HCT116 (cell line): ENCODE measurements at regions not wholly inside any gene's neighbourhood (a gene's known extent, or its start where the extent isn't known, plus 50 kb on each side); places are given as distances from the start of the nearest gene placed in this dataset.

Source experiments
- ATAC-seq: fragments of 200-7000 bp; cut with Tn5 transposase; 2 replicates; pipeline ENCODE4 v1.9.1; 2020; ENCODE audit warnings: mild to moderate bottlenecking, moderate library complexity
- BruUV-seq: library from RNA; stranded (reverse); fragments of 400-500 nt; replicated peaks from 2 replicates; lab custom pipeline; 2021; lab: Mats Ljungman, UMichigan
- CTCF ChIA-PET: fragments of 300-600 bp; sonication (Branson Sonifier 250); formaldehyde crosslinking; loops from one replicate; lab custom pipeline; 2021; ENCODE audit warnings: antibody characterized with exemption; lab: Charles Lee
- POLR2A ChIA-PET: fragments of 300-600, 350-600 bp; sonication (Branson Sonifier 250); formaldehyde crosslinking; loops from one replicate; lab custom pipeline; 2021; ENCODE audit warnings: antibody characterized with exemption; lab: Charles Lee
- RAD21 ChIA-PET, 2 experiments: fragments of 300-600 bp; sonication (Branson Sonifier 250); formaldehyde crosslinking; loops; one replicate each; lab custom pipeline; 2023; ENCODE audit warnings: low total read pairs in 2 of 2; ENCODE audit not compliant: uncharacterized antibody in 2 of 2, unreplicated experiment in 2 of 2, low non-redundant PET in 1 of 2; lab: Charles Lee
- DNase-seq: peaks from one replicate; pipeline ENCODE4 v3.0.0-alpha.2; 2010; ENCODE audit warnings: low read depth, low spot score
- H2AFZ ChIP-seq: fragments of 200-600 bp; shearing (Covaris generic), sonication (generic); 2 replicates; pipeline ENCODE4 v1.6.1; 2017; ENCODE audit warnings: low read depth, mixed run types, mixed read lengths, antibody characterized with exemption, low read length; ENCODE audit not compliant: poor library complexity, severe bottlenecking
- H3K27ac ChIP-seq: 2 replicates; pipeline ENCODE4 v1.5.1; 2012; ENCODE audit warnings: low read depth, low read length
- H3K27me3 ChIP-seq: fragments of 200-600 bp; sonication (generic); 2 replicates; pipeline ENCODE4 v1.6.1; 2016; ENCODE audit warnings: mixed run types, low read length, mixed read lengths; ENCODE audit not compliant: insufficient read depth
- H3K36me3 ChIP-seq, 2 experiments: fragments of 200-500 bp in 1 of 2; fragments of 200-600 bp in 1 of 2; sonication (Bioruptor generic) in 1 of 2; sonication (generic) in 1 of 2; 2 replicates each; pipeline versions ENCODE4 v1.5.1 to v1.6.1; 2014 to 2016; ENCODE audit warnings: low read length in 2 of 2, inconsistent platforms in 1 of 2, mixed read lengths in 1 of 2, mixed run types in 1 of 2; ENCODE audit not compliant: insufficient read depth in 2 of 2, control insufficient read depth in 1 of 2
- H3K4me1 ChIP-seq, 2 experiments: fragments of 200-600 bp in 1 of 2; sonication (generic) in 1 of 2; 2 replicates each; pipeline versions ENCODE4 v1.5.1 to v1.6.1; 2012 to 2017; ENCODE audit warnings: low read length in 2 of 2, inconsistent platforms in 1 of 2, mild to moderate bottlenecking in 1 of 2, mixed read lengths in 1 of 2, mixed run types in 1 of 2, moderate library complexity in 1 of 2; ENCODE audit not compliant: insufficient read depth in 2 of 2, control insufficient read depth in 1 of 2
- H3K4me2 ChIP-seq: fragments of 200-600 bp; sonication (generic); 2 replicates; pipeline ENCODE4 v1.6.1; 2017; ENCODE audit warnings: mixed run types, low read length, mixed read lengths
- H3K4me3 ChIP-seq, 2 experiments: fragments of 200-600 bp in 1 of 2; sonication (generic) in 1 of 2; replicated peaks in 1 of 2; 2 replicates each; pipeline ENCODE4 v1.5.1; 2011 to 2016; ENCODE audit warnings: low read length in 2 of 2, control low read depth in 1 of 2, low read depth in 1 of 2, mild to moderate bottlenecking in 1 of 2, mixed read lengths in 1 of 2, mixed run types in 1 of 2
- H3K79me2 ChIP-seq: fragments of 200-600 bp; sonication (generic); 2 replicates; pipeline ENCODE4 v1.6.1; 2017; ENCODE audit warnings: mild to moderate bottlenecking, mixed run types, low read length, moderate library complexity, mixed read lengths; ENCODE audit not compliant: insufficient read depth
- H3K9ac ChIP-seq: fragments of 200-600 bp; sonication (generic); 2 replicates; pipeline ENCODE4 v1.6.1; 2016; ENCODE audit warnings: low read length, mixed read lengths
- H3K9me2 ChIP-seq: fragments of 200-600 bp; sonication (generic), shearing (Covaris generic); 2 replicates; pipeline ENCODE4 v1.6.1; 2017; ENCODE audit warnings: mixed run types, mild to moderate bottlenecking, moderate library complexity; ENCODE audit not compliant: insufficient read depth
- H3K9me3 ChIP-seq, 2 experiments: fragments of 200-500 bp in 1 of 2; fragments of 200-600 bp in 1 of 2; sonication (Bioruptor generic) in 1 of 2; sonication (generic) in 1 of 2; 2 replicates each; pipeline ENCODE4 v1.6.1; 2014 to 2017; ENCODE audit warnings: low read length in 2 of 2, mixed read lengths in 2 of 2, inconsistent platforms in 1 of 2, low read depth in 1 of 2, mild to moderate bottlenecking in 1 of 2, mixed run types in 1 of 2, moderate library complexity in 1 of 2; ENCODE audit not compliant: control insufficient read depth in 1 of 2, insufficient read depth in 1 of 2
- H4K20me1 ChIP-seq: fragments of 200-600 bp; sonication (generic), shearing (Covaris generic); 2 replicates; pipeline ENCODE4 v1.6.1; 2017; ENCODE audit warnings: mixed run types, mild to moderate bottlenecking, moderate library complexity; ENCODE audit not compliant: insufficient read depth
- CEBPB ChIP-seq: IDR thresholded peaks from 2 replicates; pipeline ENCODE4 v1.6.1; 2012; ENCODE audit warnings: low read depth
- EGR1 ChIP-seq: IDR thresholded peaks from 2 replicates; pipeline ENCODE4 v1.6.1; 2012; ENCODE audit warnings: low read depth
- EZH2phosphoT487 ChIP-seq: fragments of 200-600 bp; IDR thresholded peaks from 2 replicates; pipeline ENCODE4 v1.6.1; 2018; ENCODE audit warnings: antibody characterized with exemption, borderline replicate concordance
- POLR2A ChIP-seq: IDR thresholded peaks from 2 replicates; pipeline ENCODE4 v1.7.0; 2011; ENCODE audit warnings: borderline replicate concordance; ENCODE audit not compliant: insufficient read depth, insufficient read length; ENCODE audit errors: extremely low read depth
- POLR2AphosphoS5 ChIP-seq: IDR thresholded peaks from 2 replicates; pipeline ENCODE4 v1.6.1; 2011; ENCODE audit warnings: mild to moderate bottlenecking, low read depth, low read length, moderate library complexity
- SIN3A ChIP-seq: IDR thresholded peaks from 2 replicates; pipeline ENCODE4 v1.6.1; 2012; ENCODE audit warnings: low read depth
- TCF7L2 ChIP-seq: IDR thresholded peaks from 2 replicates; pipeline ENCODE4 v1.7.0; 2011; ENCODE audit warnings: borderline replicate concordance, inconsistent platforms; ENCODE audit not compliant: insufficient read depth, insufficient read length; ENCODE audit errors: extremely low read depth
- YY1 ChIP-seq: IDR thresholded peaks from 2 replicates; pipeline ENCODE4 v1.6.1; 2011; ENCODE audit warnings: low read length, low read depth, moderate library complexity, mild to moderate bottlenecking; ENCODE audit not compliant: insufficient replicate concordance; ENCODE audit errors: extremely low read depth
- intact Hi-C: fragments of 100-400 bp; cut with micrococcal nuclease; formaldehyde crosslinking; loops from 2 replicates; pipeline ENCODE4 v1.10.0; 2022
- TF ChIP-seq, protein P1 (sequence below): IDR thresholded peaks from 2 replicates; pipeline ENCODE4 v1.6.1; 2012
- TF ChIP-seq, protein P2 (sequence below), 3 experiments: fragments of 200-600 bp in 1 of 3; sonication (generic) in 1 of 3; IDR thresholded peaks in 2 of 3; conservative IDR thresholded peaks in 1 of 3; 2 replicates each; pipeline ENCODE4 v1.5.1; 2012 to 2017; ENCODE audit warnings: low read depth in 2 of 3, low read length in 2 of 3, antibody characterized with exemption in 1 of 3, borderline replicate concordance in 1 of 3, control low read depth in 1 of 3, mild to moderate bottlenecking in 1 of 3, mixed read lengths in 1 of 3, mixed run types in 1 of 3, moderate library complexity in 1 of 3; ENCODE audit not compliant: insufficient read depth in 1 of 3
- TF ChIP-seq, protein P3 (sequence below): IDR thresholded peaks from 2 replicates; pipeline ENCODE4 v1.6.1; 2012
- TF ChIP-seq, protein P4 (sequence below): IDR thresholded peaks from 2 replicates; pipeline ENCODE4 v1.6.1; 2012; ENCODE audit warnings: low read depth
- TF ChIP-seq, protein P5 (sequence below): IDR thresholded peaks from 2 replicates; pipeline ENCODE4 v1.6.1; 2011; ENCODE audit warnings: mild to moderate bottlenecking, low read length, moderate library complexity; ENCODE audit not compliant: insufficient replicate concordance; ENCODE audit errors: extremely low read depth

DNA sequence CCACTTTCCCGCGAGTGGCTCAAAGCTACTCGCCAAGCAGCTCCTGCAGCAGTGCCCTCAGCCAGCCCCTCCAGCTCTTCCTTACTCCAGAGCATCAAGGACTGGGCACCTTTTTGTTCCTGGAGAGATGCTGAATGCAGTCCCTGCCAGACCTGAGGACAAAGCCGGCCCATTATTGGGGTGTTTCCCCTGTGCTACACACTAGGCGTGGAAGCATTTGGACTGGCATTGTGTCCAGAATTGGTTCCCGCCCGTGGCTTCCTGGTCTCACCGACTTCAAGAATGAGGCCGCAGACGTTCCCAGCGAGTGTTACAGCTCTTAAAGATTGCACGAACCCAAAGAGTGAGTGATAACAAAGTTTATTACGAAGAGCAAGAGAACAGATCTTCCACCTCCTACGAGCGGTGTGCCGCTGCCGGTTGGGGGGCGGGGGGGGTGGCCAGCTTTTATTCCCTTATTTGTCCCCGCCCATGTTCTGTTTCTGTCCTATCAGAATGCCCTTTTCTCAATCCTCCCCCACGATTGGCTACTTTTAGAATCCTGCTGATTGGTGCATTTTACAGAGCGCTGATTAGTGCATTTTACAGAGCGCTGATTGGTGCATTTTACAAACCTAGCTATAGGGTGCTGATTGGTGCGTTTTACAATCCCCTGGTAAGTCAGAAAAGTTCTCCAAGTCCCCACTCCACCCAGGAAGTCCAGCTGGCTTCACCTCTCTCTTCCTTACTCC is 62.4 kb downstream of the NSMCE3 start:
- Histone ChIP-seq H4K20me1 (no peaks in the 10 kb centered on the region), H3K36me3 (no peaks in the 10 kb centered on the region), H3K4me2 (no peak overlapping the region), H2AFZ (no peak overlapping the region), H3K9me2 (no peaks in the 10 kb centered on the region), H3K4me3 (no peak overlapping the region), H3K27me3 (peaks cover 51% of the 10 kb centered on the region), H3K9me3 (no peaks in the 10 kb centered on the region)
- ChIA-PET CTCF (no interaction called here), RAD21 (no interaction called here), POLR2A (no interaction called here)
- BruUV-seq = no TSS peak
- intact Hi-C loops = no loop called here
- DNase-seq (no peak), ATAC-seq (no peak)
- TF ChIP-seq CEBPB (no peak), TCF7L2 (no peak), POLR2AphosphoS5 (no peak), POLR2A (no peak), SIN3A (no peak), YY1 (no peak), EZH2phosphoT487 (no peak), EGR1 (no peak)
- TF ChIP-seq, protein P1, sequence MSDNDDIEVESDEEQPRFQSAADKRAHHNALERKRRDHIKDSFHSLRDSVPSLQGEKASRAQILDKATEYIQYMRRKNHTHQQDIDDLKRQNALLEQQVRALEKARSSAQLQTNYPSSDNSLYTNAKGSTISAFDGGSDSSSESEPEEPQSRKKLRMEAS = no peak
- TF ChIP-seq, protein P2, sequence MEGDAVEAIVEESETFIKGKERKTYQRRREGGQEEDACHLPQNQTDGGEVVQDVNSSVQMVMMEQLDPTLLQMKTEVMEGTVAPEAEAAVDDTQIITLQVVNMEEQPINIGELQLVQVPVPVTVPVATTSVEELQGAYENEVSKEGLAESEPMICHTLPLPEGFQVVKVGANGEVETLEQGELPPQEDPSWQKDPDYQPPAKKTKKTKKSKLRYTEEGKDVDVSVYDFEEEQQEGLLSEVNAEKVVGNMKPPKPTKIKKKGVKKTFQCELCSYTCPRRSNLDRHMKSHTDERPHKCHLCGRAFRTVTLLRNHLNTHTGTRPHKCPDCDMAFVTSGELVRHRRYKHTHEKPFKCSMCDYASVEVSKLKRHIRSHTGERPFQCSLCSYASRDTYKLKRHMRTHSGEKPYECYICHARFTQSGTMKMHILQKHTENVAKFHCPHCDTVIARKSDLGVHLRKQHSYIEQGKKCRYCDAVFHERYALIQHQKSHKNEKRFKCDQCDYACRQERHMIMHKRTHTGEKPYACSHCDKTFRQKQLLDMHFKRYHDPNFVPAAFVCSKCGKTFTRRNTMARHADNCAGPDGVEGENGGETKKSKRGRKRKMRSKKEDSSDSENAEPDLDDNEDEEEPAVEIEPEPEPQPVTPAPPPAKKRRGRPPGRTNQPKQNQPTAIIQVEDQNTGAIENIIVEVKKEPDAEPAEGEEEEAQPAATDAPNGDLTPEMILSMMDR (IDR thresholded peaks at IDR 0.05 in 2 of 3, conservative IDR thresholded peaks at IDR 0.05 in 1 of 3; ENCODE audit: borderline replicate concordance in 1 of 3, insufficient read depth in 1 of 3, low read depth in 2 of 3, low read length in 2 of 3) = no peak
- TF ChIP-seq, protein P3, sequence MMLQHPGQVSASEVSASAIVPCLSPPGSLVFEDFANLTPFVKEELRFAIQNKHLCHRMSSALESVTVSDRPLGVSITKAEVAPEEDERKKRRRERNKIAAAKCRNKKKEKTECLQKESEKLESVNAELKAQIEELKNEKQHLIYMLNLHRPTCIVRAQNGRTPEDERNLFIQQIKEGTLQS = no peak
- TF ChIP-seq, protein P4, sequence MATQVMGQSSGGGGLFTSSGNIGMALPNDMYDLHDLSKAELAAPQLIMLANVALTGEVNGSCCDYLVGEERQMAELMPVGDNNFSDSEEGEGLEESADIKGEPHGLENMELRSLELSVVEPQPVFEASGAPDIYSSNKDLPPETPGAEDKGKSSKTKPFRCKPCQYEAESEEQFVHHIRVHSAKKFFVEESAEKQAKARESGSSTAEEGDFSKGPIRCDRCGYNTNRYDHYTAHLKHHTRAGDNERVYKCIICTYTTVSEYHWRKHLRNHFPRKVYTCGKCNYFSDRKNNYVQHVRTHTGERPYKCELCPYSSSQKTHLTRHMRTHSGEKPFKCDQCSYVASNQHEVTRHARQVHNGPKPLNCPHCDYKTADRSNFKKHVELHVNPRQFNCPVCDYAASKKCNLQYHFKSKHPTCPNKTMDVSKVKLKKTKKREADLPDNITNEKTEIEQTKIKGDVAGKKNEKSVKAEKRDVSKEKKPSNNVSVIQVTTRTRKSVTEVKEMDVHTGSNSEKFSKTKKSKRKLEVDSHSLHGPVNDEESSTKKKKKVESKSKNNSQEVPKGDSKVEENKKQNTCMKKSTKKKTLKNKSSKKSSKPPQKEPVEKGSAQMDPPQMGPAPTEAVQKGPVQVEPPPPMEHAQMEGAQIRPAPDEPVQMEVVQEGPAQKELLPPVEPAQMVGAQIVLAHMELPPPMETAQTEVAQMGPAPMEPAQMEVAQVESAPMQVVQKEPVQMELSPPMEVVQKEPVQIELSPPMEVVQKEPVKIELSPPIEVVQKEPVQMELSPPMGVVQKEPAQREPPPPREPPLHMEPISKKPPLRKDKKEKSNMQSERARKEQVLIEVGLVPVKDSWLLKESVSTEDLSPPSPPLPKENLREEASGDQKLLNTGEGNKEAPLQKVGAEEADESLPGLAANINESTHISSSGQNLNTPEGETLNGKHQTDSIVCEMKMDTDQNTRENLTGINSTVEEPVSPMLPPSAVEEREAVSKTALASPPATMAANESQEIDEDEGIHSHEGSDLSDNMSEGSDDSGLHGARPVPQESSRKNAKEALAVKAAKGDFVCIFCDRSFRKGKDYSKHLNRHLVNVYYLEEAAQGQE = no peak
- TF ChIP-seq, protein P5, sequence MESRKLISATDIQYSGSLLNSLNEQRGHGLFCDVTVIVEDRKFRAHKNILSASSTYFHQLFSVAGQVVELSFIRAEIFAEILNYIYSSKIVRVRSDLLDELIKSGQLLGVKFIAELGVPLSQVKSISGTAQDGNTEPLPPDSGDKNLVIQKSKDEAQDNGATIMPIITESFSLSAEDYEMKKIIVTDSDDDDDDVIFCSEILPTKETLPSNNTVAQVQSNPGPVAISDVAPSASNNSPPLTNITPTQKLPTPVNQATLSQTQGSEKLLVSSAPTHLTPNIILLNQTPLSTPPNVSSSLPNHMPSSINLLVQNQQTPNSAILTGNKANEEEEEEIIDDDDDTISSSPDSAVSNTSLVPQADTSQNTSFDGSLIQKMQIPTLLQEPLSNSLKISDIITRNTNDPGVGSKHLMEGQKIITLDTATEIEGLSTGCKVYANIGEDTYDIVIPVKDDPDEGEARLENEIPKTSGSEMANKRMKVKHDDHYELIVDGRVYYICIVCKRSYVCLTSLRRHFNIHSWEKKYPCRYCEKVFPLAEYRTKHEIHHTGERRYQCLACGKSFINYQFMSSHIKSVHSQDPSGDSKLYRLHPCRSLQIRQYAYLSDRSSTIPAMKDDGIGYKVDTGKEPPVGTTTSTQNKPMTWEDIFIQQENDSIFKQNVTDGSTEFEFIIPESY = no peak
- TF ChIP-seq, all 23 proteins: peak for 0
- Histone ChIP-seq H3K4me1 (peaks cover 0 to 9% of the 10 kb centered on the region in 2 experiments; a peak in 2 of 4 replicates), H3K9ac (no peak overlapping the region), H3K79me2 (no peaks in the 10 kb centered on the region), H3K27ac (no peak overlapping the region)
